HepG2 (cell line): ENCODE measurements at regions not wholly inside any gene's neighbourhood (a gene's known extent, or its start where the extent isn't known, plus 50 kb on each side); places are given as distances from the start of the nearest gene placed in this dataset.

ENCODE experiments used
- ATAC-seq: fragments of 200-7000 bp; cut with Tn5 transposase; 3 replicates; pipeline ENCODE4 v1.9.1; 2020; ENCODE audit warnings: mild to moderate bottlenecking, moderate library complexity
- BruUV-seq: library from RNA; stranded (reverse); fragments of 400-500 nt; replicated peaks from 2 replicates; lab custom pipeline; 2021; lab: Mats Ljungman, UMichigan
- CTCF ChIA-PET: fragments of 300-600 bp; formaldehyde crosslinking; extraction: SDS; loops from one replicate; lab custom pipeline; 2021; ENCODE audit warnings: low total read pairs, inconsistent platforms, low intra/inter-chr PET ratio; lab: Yijun Ruan, JAX
- POLR2A ChIA-PET: fragments of 350-600 bp; sonication (Branson Sonifier 250); formaldehyde crosslinking; loops from one replicate; lab custom pipeline; 2020; ENCODE audit warnings: antibody characterized with exemption, inconsistent platforms; lab: Yijun Ruan, JAX
- DNase-seq: peaks from one replicate; pipeline ENCODE4 v3.0.0-alpha.2; 2015; ENCODE audit warnings: low spot score
- FAIRE-seq: peaks from 3 replicates; lab custom pipeline; 2011; peaks lifted over from hg19 to GRCh38; lab: Jason Lieb, UNC
- H2AFZ ChIP-seq: one replicate; pipeline ENCODE4 v1.6.1; 2011; ENCODE audit warnings: low read length, inconsistent platforms
- H3K27ac ChIP-seq: fragments of 300-600 bp; 3 replicates; pipeline ENCODE4 v1.8.0; 2011; ENCODE audit warnings: mixed run types, mild to moderate bottlenecking, mixed read lengths, low read length, inconsistent platforms; ENCODE audit not compliant: insufficient read depth; ENCODE audit errors: extremely low read length
- H3K27me3 ChIP-seq, 2 experiments: fragments of 200-600 bp in 1 of 2; 2 replicates in 1 of 2; 3 replicates in 1 of 2; pipeline versions ENCODE4 v1.6.0 to v1.8.0; 2011; ENCODE audit warnings: low read length in 2 of 2, mild to moderate bottlenecking in 2 of 2, moderate library complexity in 2 of 2, inconsistent platforms in 1 of 2; ENCODE audit not compliant: insufficient read depth in 2 of 2, control insufficient read depth in 1 of 2
- H3K36me3 ChIP-seq, 2 experiments: fragments of 200-600 bp in 1 of 2; replicated peaks in 1 of 2; 2 replicates in 1 of 2; 3 replicates in 1 of 2; pipeline versions ENCODE4 v1.5.1 to v1.8.0; 2011; ENCODE audit warnings: low read length in 2 of 2, inconsistent platforms in 1 of 2; ENCODE audit not compliant: insufficient read depth in 2 of 2, control insufficient read depth in 1 of 2
- H3K4me1 ChIP-seq: 2 replicates; pipeline ENCODE4 v1.5.1; 2012; ENCODE audit warnings: low read length, inconsistent platforms; ENCODE audit not compliant: insufficient read depth
- H3K4me2 ChIP-seq: 2 replicates; pipeline ENCODE4 v1.6.0; 2011; ENCODE audit warnings: low read depth, low read length, inconsistent platforms
- H3K4me3 ChIP-seq, 3 experiments: fragments of 200-600 bp in 1 of 3; sonication (generic), shearing (Covaris generic) in 1 of 3; replicated peaks in 1 of 3; 2 replicates each; pipeline ENCODE4 v1.5.1; 2011 to 2016; ENCODE audit warnings: low read length in 3 of 3, inconsistent platforms in 2 of 3, low read depth in 2 of 3, mild to moderate bottlenecking in 2 of 3, control low read depth in 1 of 3, mixed read lengths in 1 of 3; ENCODE audit not compliant: insufficient read depth in 1 of 3
- H3K79me2 ChIP-seq: one replicate; pipeline ENCODE4 v1.6.1; 2011; ENCODE audit warnings: low read length, inconsistent platforms; ENCODE audit not compliant: insufficient read depth
- H3K9ac ChIP-seq: 2 replicates; pipeline ENCODE4 v1.6.0; 2011; ENCODE audit warnings: mild to moderate bottlenecking, low read depth, low read length, inconsistent platforms; ENCODE audit not compliant: insufficient read depth
- H3K9me3 ChIP-seq: 2 replicates; pipeline ENCODE4 v1.5.1; 2012; ENCODE audit warnings: mild to moderate bottlenecking, low read length
- H4K20me1 ChIP-seq: 2 replicates; pipeline ENCODE4 v1.6.0; 2011; ENCODE audit warnings: inconsistent platforms, mild to moderate bottlenecking, low read length, moderate library complexity; ENCODE audit not compliant: insufficient read depth
- CREB1 ChIP-seq, 2 experiments: fragments of 450-650 bp in 1 of 2; IDR thresholded peaks; 2 replicates each; pipeline ENCODE4 v1.6.1; 2016 to 2017; ENCODE audit warnings: control low read depth in 1 of 2, mild to moderate bottlenecking in 1 of 2, missing compliant biosample characterization in 1 of 2, missing genetic modification characterization in 1 of 2
- DNMT3B ChIP-seq: conservative IDR thresholded peaks from 2 replicates; pipeline ENCODE4 v1.6.1; 2016; ENCODE audit warnings: missing biosample characterization, control low read depth
- TARDBP ChIP-seq: sonication (generic); formaldehyde crosslinking; IDR thresholded peaks from 2 replicates; pipeline ENCODE4 v1.8.0; 2022; ENCODE audit warnings: mild to moderate bottlenecking, missing genetic modification reagents
- ZNF143 ChIP-seq: sonication (generic); formaldehyde crosslinking; IDR thresholded peaks from 2 replicates; pipeline ENCODE4 v1.4.0; 2020; ENCODE audit warnings: missing genetic modification reagents
- ZNF790 ChIP-seq: sonication (generic); formaldehyde crosslinking; IDR thresholded peaks from 2 replicates; pipeline ENCODE4 v1.8.0; 2022; ENCODE audit warnings: missing genetic modification reagents, mild to moderate bottlenecking, borderline replicate concordance
- ZSCAN31 ChIP-seq: sonication (generic); formaldehyde crosslinking; IDR thresholded peaks from 2 replicates; pipeline ENCODE4 v1.5.0; 2020; ENCODE audit warnings: low read depth, mild to moderate bottlenecking, missing genetic modification reagents
- WGBS: methylation state at CpG from one replicate; pipeline ENCODE4 v1.1.6; 2017; ENCODE audit warnings: low lambda C conversion rate; 5-methylcytosine and 5-hydroxymethylcytosine counted together
- in situ Hi-C: cut with HindIII; loops from 2 replicates; pipeline ENCODE4 v1.10.0; 2017; ENCODE audit warnings: low pct_unique_long_range_greater_than_20kb; ENCODE audit not compliant: extremely low pct_ligation_motif_present
- intact Hi-C: fragments of 100-400 bp; cut with micrococcal nuclease; formaldehyde crosslinking; loops from one replicate; pipeline ENCODE4 v1.10.0; 2022; ENCODE audit not compliant: unreplicated experiment
- TF ChIP-seq, protein P1 (sequence below): sonication (generic); formaldehyde crosslinking; conservative IDR thresholded peaks from 2 replicates; pipeline ENCODE4 v1.4.0; 2020; ENCODE audit warnings: mild to moderate bottlenecking, missing genetic modification reagents, moderate library complexity
- TF ChIP-seq, protein P2 (sequence below): sonication (generic); formaldehyde crosslinking; IDR thresholded peaks from 2 replicates; pipeline ENCODE4 v1.5.0; 2020; ENCODE audit warnings: missing genetic modification reagents
- TF ChIP-seq, protein P3 (sequence below): sonication (generic); formaldehyde crosslinking; IDR thresholded peaks from 2 replicates; pipeline ENCODE4 v1.4.0; 2020; ENCODE audit warnings: missing genetic modification reagents
- TF ChIP-seq, protein P4 (sequence below): sonication (generic); formaldehyde crosslinking; conservative IDR thresholded peaks from 2 replicates; pipeline ENCODE4 v1.8.1; 2023; ENCODE audit warnings: missing genetic modification reagents
- TF ChIP-seq, protein P5 (sequence below): IDR thresholded peaks from 2 replicates; pipeline ENCODE4 v1.6.1; 2016; ENCODE audit warnings: mild to moderate bottlenecking
- TF ChIP-seq, protein P6 (sequence below): sonication (generic); formaldehyde crosslinking; IDR thresholded peaks from 2 replicates; pipeline ENCODE4 v1.5.0; 2020; ENCODE audit warnings: missing genetic modification reagents
- TF ChIP-seq, protein P7 (sequence below): sonication (generic); formaldehyde crosslinking; IDR thresholded peaks from 2 replicates; pipeline ENCODE4 v1.8.1; 2023; ENCODE audit warnings: missing genetic modification reagents, mild to moderate bottlenecking, borderline replicate concordance

DNA sequence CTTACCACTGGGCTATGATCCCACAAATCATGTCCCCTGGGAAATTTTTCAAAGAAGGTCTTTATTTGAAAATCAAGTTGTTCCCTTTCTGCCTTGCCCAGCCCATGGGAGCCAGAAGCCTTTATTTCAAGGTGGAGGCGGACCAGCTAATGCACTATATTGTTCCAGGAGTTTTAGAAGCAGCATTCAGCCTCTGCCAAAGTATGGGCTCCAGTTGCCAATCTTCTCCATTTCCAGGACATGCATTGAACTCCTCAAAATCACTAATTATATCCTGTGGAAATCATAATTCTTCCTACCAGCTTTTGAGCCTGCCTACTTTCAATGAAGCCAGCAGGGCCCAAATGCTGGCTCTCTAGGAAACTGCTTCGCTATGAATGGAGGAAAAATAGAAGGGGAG, 195.8 kb downstream of the RAD51AP2 start:
- Histone ChIP-seq H3K4me3 (no peak overlapping the region), H2AFZ (no peak overlapping the region), H4K20me1 (no peaks in the 10 kb centered on the region), H3K36me3 (no peaks in the 10 kb centered on the region)
- no peak for ATAC-seq
- in situ Hi-C loops: loop anchor here (25.0 kb wide), 1 partner anchor 340 kb away; no protein-coding TSS in a partner anchor
- WGBS: 10% methylated on average over 2 of the region's 2 CpGs
- CTCF ChIA-PET: no interaction called here
- TF ChIP-seq, protein P1, sequence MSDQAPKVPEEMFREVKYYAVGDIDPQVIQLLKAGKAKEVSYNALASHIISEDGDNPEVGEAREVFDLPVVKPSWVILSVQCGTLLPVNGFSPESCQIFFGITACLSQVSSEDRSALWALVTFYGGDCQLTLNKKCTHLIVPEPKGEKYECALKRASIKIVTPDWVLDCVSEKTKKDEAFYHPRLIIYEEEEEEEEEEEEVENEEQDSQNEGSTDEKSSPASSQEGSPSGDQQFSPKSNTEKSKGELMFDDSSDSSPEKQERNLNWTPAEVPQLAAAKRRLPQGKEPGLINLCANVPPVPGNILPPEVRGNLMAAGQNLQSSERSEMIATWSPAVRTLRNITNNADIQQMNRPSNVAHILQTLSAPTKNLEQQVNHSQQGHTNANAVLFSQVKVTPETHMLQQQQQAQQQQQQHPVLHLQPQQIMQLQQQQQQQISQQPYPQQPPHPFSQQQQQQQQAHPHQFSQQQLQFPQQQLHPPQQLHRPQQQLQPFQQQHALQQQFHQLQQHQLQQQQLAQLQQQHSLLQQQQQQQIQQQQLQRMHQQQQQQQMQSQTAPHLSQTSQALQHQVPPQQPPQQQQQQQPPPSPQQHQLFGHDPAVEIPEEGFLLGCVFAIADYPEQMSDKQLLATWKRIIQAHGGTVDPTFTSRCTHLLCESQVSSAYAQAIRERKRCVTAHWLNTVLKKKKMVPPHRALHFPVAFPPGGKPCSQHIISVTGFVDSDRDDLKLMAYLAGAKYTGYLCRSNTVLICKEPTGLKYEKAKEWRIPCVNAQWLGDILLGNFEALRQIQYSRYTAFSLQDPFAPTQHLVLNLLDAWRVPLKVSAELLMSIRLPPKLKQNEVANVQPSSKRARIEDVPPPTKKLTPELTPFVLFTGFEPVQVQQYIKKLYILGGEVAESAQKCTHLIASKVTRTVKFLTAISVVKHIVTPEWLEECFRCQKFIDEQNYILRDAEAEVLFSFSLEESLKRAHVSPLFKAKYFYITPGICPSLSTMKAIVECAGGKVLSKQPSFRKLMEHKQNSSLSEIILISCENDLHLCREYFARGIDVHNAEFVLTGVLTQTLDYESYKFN (CRISPR knock-in tag): no peak
- TF ChIP-seq ZSCAN31 (CRISPR knock-in tag) (no peak), ZNF790 (CRISPR knock-in tag) (no peak), ZNF143 (CRISPR knock-in tag) (no peak), DNMT3B (CRISPR knock-in tag) (no peak), CREB1 (IDR thresholded peaks at IDR 0.05) (no peak), CREB1 (CRISPR knock-in tag; IDR thresholded peaks at IDR 0.05) (no peak), TARDBP (no peak)
- TF ChIP-seq, protein P2, sequence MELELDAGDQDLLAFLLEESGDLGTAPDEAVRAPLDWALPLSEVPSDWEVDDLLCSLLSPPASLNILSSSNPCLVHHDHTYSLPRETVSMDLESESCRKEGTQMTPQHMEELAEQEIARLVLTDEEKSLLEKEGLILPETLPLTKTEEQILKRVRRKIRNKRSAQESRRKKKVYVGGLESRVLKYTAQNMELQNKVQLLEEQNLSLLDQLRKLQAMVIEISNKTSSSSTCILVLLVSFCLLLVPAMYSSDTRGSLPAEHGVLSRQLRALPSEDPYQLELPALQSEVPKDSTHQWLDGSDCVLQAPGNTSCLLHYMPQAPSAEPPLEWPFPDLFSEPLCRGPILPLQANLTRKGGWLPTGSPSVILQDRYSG (CRISPR knock-in tag): no peak
- TF ChIP-seq, protein P3, sequence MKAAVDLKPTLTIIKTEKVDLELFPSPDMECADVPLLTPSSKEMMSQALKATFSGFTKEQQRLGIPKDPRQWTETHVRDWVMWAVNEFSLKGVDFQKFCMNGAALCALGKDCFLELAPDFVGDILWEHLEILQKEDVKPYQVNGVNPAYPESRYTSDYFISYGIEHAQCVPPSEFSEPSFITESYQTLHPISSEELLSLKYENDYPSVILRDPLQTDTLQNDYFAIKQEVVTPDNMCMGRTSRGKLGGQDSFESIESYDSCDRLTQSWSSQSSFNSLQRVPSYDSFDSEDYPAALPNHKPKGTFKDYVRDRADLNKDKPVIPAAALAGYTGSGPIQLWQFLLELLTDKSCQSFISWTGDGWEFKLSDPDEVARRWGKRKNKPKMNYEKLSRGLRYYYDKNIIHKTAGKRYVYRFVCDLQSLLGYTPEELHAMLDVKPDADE: no peak
- TF ChIP-seq, protein P4, sequence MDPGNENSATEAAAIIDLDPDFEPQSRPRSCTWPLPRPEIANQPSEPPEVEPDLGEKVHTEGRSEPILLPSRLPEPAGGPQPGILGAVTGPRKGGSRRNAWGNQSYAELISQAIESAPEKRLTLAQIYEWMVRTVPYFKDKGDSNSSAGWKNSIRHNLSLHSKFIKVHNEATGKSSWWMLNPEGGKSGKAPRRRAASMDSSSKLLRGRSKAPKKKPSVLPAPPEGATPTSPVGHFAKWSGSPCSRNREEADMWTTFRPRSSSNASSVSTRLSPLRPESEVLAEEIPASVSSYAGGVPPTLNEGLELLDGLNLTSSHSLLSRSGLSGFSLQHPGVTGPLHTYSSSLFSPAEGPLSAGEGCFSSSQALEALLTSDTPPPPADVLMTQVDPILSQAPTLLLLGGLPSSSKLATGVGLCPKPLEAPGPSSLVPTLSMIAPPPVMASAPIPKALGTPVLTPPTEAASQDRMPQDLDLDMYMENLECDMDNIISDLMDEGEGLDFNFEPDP (CRISPR knock-in tag): no peak
- TF ChIP-seq, protein P5, sequence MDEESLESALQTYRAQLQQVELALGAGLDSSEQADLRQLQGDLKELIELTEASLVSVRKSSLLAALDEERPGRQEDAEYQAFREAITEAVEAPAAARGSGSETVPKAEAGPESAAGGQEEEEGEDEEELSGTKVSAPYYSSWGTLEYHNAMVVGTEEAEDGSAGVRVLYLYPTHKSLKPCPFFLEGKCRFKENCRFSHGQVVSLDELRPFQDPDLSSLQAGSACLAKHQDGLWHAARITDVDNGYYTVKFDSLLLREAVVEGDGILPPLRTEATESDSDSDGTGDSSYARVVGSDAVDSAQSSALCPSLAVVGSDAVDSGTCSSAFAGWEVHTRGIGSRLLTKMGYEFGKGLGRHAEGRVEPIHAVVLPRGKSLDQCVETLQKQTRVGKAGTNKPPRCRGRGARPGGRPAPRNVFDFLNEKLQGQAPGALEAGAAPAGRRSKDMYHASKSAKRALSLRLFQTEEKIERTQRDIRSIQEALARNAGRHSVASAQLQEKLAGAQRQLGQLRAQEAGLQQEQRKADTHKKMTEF: no peak
- TF ChIP-seq, protein P6, sequence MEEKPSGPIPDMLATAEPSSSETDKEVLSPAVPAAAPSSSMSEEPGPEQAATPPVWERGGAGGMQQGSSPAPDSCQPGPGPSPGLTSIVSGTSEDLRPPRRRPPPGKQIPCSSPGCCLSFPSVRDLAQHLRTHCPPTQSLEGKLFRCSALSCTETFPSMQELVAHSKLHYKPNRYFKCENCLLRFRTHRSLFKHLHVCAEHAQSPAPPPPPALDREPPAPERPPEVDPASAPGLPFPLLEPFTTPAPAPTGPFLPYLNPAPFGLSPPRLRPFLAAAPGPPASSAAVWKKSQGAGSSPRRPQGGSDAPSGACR: no peak
- TF ChIP-seq, protein P7, sequence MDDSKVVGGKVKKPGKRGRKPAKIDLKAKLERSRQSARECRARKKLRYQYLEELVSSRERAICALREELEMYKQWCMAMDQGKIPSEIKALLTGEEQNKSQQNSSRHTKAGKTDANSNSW (CRISPR knock-in tag): no peak
- TF ChIP-seq, all 625 proteins: peak for 0
- no peak overlapping the region for H3K4me2 ChIP-seq
- H3K9me3 ChIP-seq: no peaks in the 10 kb centered on the region
- intact Hi-C loops: no loop called here
- DNase-seq (no peak), FAIRE-seq (no peak)
- H3K27me3 ChIP-seq: no peaks in the 10 kb centered on the region
- H3K27ac ChIP-seq: no peak overlapping the region
- H3K4me1 ChIP-seq: no peaks in the 10 kb centered on the region
- no peaks in the 10 kb centered on the region for H3K79me2 ChIP-seq
- H3K9ac ChIP-seq: no peak overlapping the region
- no TSS peak for BruUV-seq
- POLR2A ChIA-PET: no interaction called here
